ENCODE measurements at regions not wholly inside any gene's neighbourhood (a gene's known extent, or its start where the extent isn't known, plus 50 kb on each side); places are given as distances from the start of the nearest gene placed in this dataset.
"Not testable (repeated sequence)": the region's sequence is repeated elsewhere in the genome, so short reads cannot be mapped to it uniquely, and the experiment has no call there.

- DNase-seq, result no peak
Observed at GRCh38 chr6:137588472-137588871, 94.3 kb upstream of the OLIG3 start.

GRCh38 chr6:137589067-137589848 lies 95.1 kb upstream of the OLIG3 start:
- DNase-seq, result peak; percentile 72 to 74
- TF ChIP-seq POLR2A (IDR thresholded peaks at IDR 0.05; ENCODE audit: low read length) (no peak), GATA1 (IDR thresholded peaks at IDR 0.05; ENCODE audit: low read depth, low read length) (no peak)

More at GRCh38 chr6:137588472-137588871, 94.3 kb upstream of the OLIG3 start:
- TF ChIP-seq GATA1 (IDR thresholded peaks at IDR 0.05; ENCODE audit: low read depth, low read length), result no peak

- no peak for DNase-seq
- TF ChIP-seq POLR2A (IDR thresholded peaks at IDR 0.05; ENCODE audit: low read length) (no peak), GATA1 (IDR thresholded peaks at IDR 0.05; ENCODE audit: low read depth, low read length) (no peak)
Observed at GRCh38 chr6:137590684-137591083, 96.5 kb upstream of the OLIG3 start.

GRCh38 chr6:137601471-137601870 lies 107.3 kb upstream of the OLIG3 start:
- TF ChIP-seq GATA1 (IDR thresholded peaks at IDR 0.05; ENCODE audit: low read depth, low read length) (no peak), POLR2A (IDR thresholded peaks at IDR 0.05; ENCODE audit: low read length) (no peak)
- DNase-seq, result no peak

GRCh38 chr6:137602313-137603197 lies 108.4 kb upstream of the OLIG3 start:
- no peak for DNase-seq
- TF ChIP-seq POLR2A (IDR thresholded peaks at IDR 0.05; ENCODE audit: low read length) (no peak), GATA1 (IDR thresholded peaks at IDR 0.05; ENCODE audit: low read depth, low read length) (no peak)

- DNase-seq, result no peak
Observed at GRCh38 chr6:137610702-137611101, 116.5 kb upstream of the OLIG3 start.

GRCh38 chr6:137623293-137623692 lies 129.1 kb upstream of the OLIG3 start:
- DNase-seq, result no peak
- TF ChIP-seq POLR2A (IDR thresholded peaks at IDR 0.05; ENCODE audit: low read length), result no peak
- no peak for TF ChIP-seq GATA1 (IDR thresholded peaks at IDR 0.05; ENCODE audit: low read depth, low read length)

More at GRCh38 chr6:137610702-137611101, 116.5 kb upstream of the OLIG3 start:
- TF ChIP-seq POLR2A (IDR thresholded peaks at IDR 0.05; ENCODE audit: low read length) (no peak), GATA1 (IDR thresholded peaks at IDR 0.05; ENCODE audit: low read depth, low read length) (no peak)

- DNase-seq, result no peak
- TF ChIP-seq GATA1 (IDR thresholded peaks at IDR 0.05; ENCODE audit: low read depth, low read length) (no peak), POLR2A (IDR thresholded peaks at IDR 0.05; ENCODE audit: low read length) (no peak)
Observed at GRCh38 chr6:137625100-137625661, 131.0 kb upstream of the OLIG3 start.

- TF ChIP-seq POLR2A (IDR thresholded peaks at IDR 0.05; ENCODE audit: low read length), result no peak
- no peak for TF ChIP-seq GATA1 (IDR thresholded peaks at IDR 0.05; ENCODE audit: low read depth, low read length)
- DNase-seq, result no peak
Observed at GRCh38 chr6:137625808-137626207, 131.6 kb upstream of the OLIG3 start.

GRCh38 chr6:137630666-137631065 lies 136.5 kb upstream of the OLIG3 start:
- TF ChIP-seq POLR2A (IDR thresholded peaks at IDR 0.05; ENCODE audit: low read length), result no peak
- no peak for TF ChIP-seq GATA1 (IDR thresholded peaks at IDR 0.05; ENCODE audit: low read depth, low read length)
- no peak for DNase-seq

GRCh38 chr6:137631323-137631722 lies 137.1 kb upstream of the OLIG3 start:
- TF ChIP-seq POLR2A (IDR thresholded peaks at IDR 0.05; ENCODE audit: low read length) (no peak), GATA1 (IDR thresholded peaks at IDR 0.05; ENCODE audit: low read depth, low read length) (no peak)
- no peak for DNase-seq

- DNase-seq, result not testable (repeated sequence)
Observed at GRCh38 chr6:137634177-137634576, 140.0 kb upstream of the OLIG3 start.

GRCh38 chr6:137637121-137637520 lies 142.9 kb upstream of the OLIG3 start:
- no peak for TF ChIP-seq POLR2A (IDR thresholded peaks at IDR 0.05; ENCODE audit: low read length)
- TF ChIP-seq GATA1 (IDR thresholded peaks at IDR 0.05; ENCODE audit: low read depth, low read length), result no peak
- DNase-seq, result no peak
